Gastrocnemius medialis (tissue), 4 donors: ENCODE measurements at regions not wholly inside any gene's neighbourhood (a gene's known extent, or its start where the extent isn't known, plus 50 kb on each side); places are given as distances from the start of the nearest gene placed in this dataset.

Experiments used
- ATAC-seq, 2 donors: fragments of 150-250 bp; one replicate each; pipeline ENCODE4 v1.9.1; 2016
- DNase-seq, 2 donors: peaks; one replicate each; pipeline ENCODE4 v3.0.0-alpha.2; 2019
- H3K27ac ChIP-seq, 4 donors: fragments of 200-600 bp; sonication (generic); 1 replicate in 1 of 4; 2 replicates in 3 of 4; pipeline ENCODE4 v1.5.1; 2016 to 2018; ENCODE audit warnings: mild to moderate bottlenecking in 2 of 4, moderate library complexity in 1 of 4
- H3K27me3 ChIP-seq, 3 donors: fragments of 200-600 bp; sonication (generic) in 2 of 3; 1 replicate in 1 of 3; 2 replicates in 2 of 3; pipeline versions ENCODE4 v1.5.1 to v1.6.0; 2016 to 2019; ENCODE audit warnings: mild to moderate bottlenecking in 1 of 3, moderate library complexity in 1 of 3
- H3K36me3 ChIP-seq, 2 donors: fragments of 200-600 bp; sonication (generic) in 1 of 2; one replicate each; pipeline ENCODE4 v1.5.1; 2017 to 2018
- H3K4me1 ChIP-seq, 2 donors: fragments of 200-600 bp; sonication (generic) in 1 of 2; one replicate each; pipeline ENCODE4 v1.5.1; 2016 to 2017; ENCODE audit warnings: mild to moderate bottlenecking in 2 of 2
- H3K4me3 ChIP-seq, 4 donors: fragments of 200-600 bp; sonication (generic) in 3 of 4; 1 replicate in 1 of 4; 2 replicates in 3 of 4; pipeline ENCODE4 v1.5.1; 2016 to 2019; ENCODE audit warnings: mild to moderate bottlenecking in 2 of 4
- H3K9me3 ChIP-seq, 3 donors: fragments of 200-600 bp; sonication (generic) in 2 of 3; 1 replicate in 1 of 3; 2 replicates in 2 of 3; pipeline ENCODE4 v1.5.1; 2016 to 2019
- POLR2A ChIP-seq, 2 donors: fragments of 450-650 bp; IDR thresholded peaks; one replicate each; pipeline ENCODE4 v1.6.1; 2017; ENCODE audit warnings: antibody characterized with exemption in 2 of 2, mild to moderate bottlenecking in 2 of 2, moderate library complexity in 2 of 2
- in situ Hi-C, 4 donors: fragments of 200-750 bp; cut with MboI; loops; one replicate each; pipeline versions ENCODE4 v1.15.0 to v1.8.0; 2017; ENCODE audit warnings: low sequenced_read_pairs in 4 of 4
- intact Hi-C: fragments of 100-400 bp; cut with DNase I; formaldehyde crosslinking; loops from one replicate; pipeline ENCODE4 v1.15.1; 2023; ENCODE audit warnings: low total_unique reads
- TF ChIP-seq, protein P1 (sequence below), 5 experiments: fragments of 450-650 bp in 3 of 5; fragments of 200-600 bp in 2 of 5; sonication (generic) in 2 of 5; IDR thresholded peaks in 4 of 5; conservative IDR thresholded peaks in 1 of 5; 1 replicate in 4 of 5; 2 replicates in 1 of 5; pipeline ENCODE4 v1.5.1; 2016 to 2019; ENCODE audit warnings: antibody characterized with exemption in 5 of 5, mild to moderate bottlenecking in 3 of 5, moderate library complexity in 3 of 5

GRCh38 chr4:79030973-79031372 is 91.7 kb upstream of the PAQR3 start:
- no peak for TF ChIP-seq POLR2A (IDR thresholded peaks at IDR 0.05)
- TF ChIP-seq, protein P1, sequence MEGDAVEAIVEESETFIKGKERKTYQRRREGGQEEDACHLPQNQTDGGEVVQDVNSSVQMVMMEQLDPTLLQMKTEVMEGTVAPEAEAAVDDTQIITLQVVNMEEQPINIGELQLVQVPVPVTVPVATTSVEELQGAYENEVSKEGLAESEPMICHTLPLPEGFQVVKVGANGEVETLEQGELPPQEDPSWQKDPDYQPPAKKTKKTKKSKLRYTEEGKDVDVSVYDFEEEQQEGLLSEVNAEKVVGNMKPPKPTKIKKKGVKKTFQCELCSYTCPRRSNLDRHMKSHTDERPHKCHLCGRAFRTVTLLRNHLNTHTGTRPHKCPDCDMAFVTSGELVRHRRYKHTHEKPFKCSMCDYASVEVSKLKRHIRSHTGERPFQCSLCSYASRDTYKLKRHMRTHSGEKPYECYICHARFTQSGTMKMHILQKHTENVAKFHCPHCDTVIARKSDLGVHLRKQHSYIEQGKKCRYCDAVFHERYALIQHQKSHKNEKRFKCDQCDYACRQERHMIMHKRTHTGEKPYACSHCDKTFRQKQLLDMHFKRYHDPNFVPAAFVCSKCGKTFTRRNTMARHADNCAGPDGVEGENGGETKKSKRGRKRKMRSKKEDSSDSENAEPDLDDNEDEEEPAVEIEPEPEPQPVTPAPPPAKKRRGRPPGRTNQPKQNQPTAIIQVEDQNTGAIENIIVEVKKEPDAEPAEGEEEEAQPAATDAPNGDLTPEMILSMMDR (IDR thresholded peaks at IDR 0.05 in 4 of 5, conservative IDR thresholded peaks at IDR 0.05 in 1 of 5): no peak
- in situ Hi-C loops: no loop called here
- no peaks in the 10 kb centered on the region for H3K9me3 ChIP-seq
- intact Hi-C loops: no loop called here
- no peak overlapping the region for H3K27ac ChIP-seq
- no peak for DNase-seq
- no peak overlapping the region for H3K4me3 ChIP-seq
- H3K4me1 ChIP-seq: no peaks in the 10 kb centered on the region
- no peak for ATAC-seq
- H3K36me3 ChIP-seq: no peaks in the 10 kb centered on the region
- no peaks in the 10 kb centered on the region for H3K27me3 ChIP-seq

DNA sequence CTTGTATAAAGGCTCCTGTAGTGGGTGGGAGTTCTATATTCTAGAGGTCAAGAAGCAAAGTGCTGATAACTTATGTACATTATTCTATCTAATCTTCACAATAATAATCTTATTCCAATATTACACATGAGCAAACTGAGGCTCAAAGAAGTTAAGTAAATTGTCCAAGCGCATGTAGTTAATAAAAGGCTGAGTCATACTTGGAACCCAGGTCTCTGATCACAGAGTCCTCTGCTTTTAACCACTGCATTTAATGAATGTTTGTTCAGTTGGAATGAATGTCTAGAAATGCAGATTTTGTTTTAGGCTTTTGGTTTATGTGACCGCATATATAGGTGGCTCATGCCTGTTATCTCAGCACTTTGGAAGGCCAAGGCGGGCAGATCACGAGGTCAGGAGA is 88.4 kb upstream of the PAQR3 start:
- Histone ChIP-seq H3K27ac (no peak overlapping the region), H3K4me3 (no peak overlapping the region), H3K36me3 (no peaks in the 10 kb centered on the region), H3K27me3 (no peaks in the 10 kb centered on the region), H3K9me3 (no peaks in the 10 kb centered on the region), H3K4me1 (no peaks in the 10 kb centered on the region)
- intact Hi-C loops (no loop called here), in situ Hi-C loops (no loop called here)
- TF ChIP-seq, protein P1 (IDR thresholded peaks at IDR 0.05 in 4 of 5, conservative IDR thresholded peaks at IDR 0.05 in 1 of 5): no peak
- no peak for TF ChIP-seq POLR2A (IDR thresholded peaks at IDR 0.05)
- no peak for DNase-seq
- no peak for ATAC-seq

GRCh38 chr4:79025170-79025569 is 85.9 kb upstream of the PAQR3 start:
- in situ Hi-C loops: no loop called here
- intact Hi-C loops: no loop called here
- H3K27ac ChIP-seq: no peak overlapping the region
- ATAC-seq (no peak), DNase-seq (no peak)
- H3K4me1 ChIP-seq: no peaks in the 10 kb centered on the region
- no peak for TF ChIP-seq POLR2A (IDR thresholded peaks at IDR 0.05)
- TF ChIP-seq, protein P1 (IDR thresholded peaks at IDR 0.05 in 4 of 5, conservative IDR thresholded peaks at IDR 0.05 in 1 of 5): no peak
- H3K4me3 ChIP-seq: no peak overlapping the region
- H3K27me3 ChIP-seq: no peaks in the 10 kb centered on the region
- no peaks in the 10 kb centered on the region for H3K9me3 ChIP-seq
- H3K36me3 ChIP-seq: no peaks in the 10 kb centered on the region

- Histone ChIP-seq H3K27me3 (no peaks in the 10 kb centered on the region), H3K4me3 (no peak overlapping the region), H3K9me3 (no peaks in the 10 kb centered on the region), H3K27ac (no peak overlapping the region), H3K4me1 (no peaks in the 10 kb centered on the region), H3K36me3 (no peaks in the 10 kb centered on the region)
- in situ Hi-C loops: no loop called here
- intact Hi-C loops: no loop called here
- no peak for ATAC-seq
- no peak for TF ChIP-seq POLR2A (IDR thresholded peaks at IDR 0.05)
- TF ChIP-seq, protein P1 (IDR thresholded peaks at IDR 0.05 in 4 of 5, conservative IDR thresholded peaks at IDR 0.05 in 1 of 5): no peak
- DNase-seq: no peak
These were observed 84.8 kb upstream of the PAQR3 start for GRCh38 chr4:79023799-79024770.
